GM12878 (cell line): ENCODE measurements at regions not wholly inside any gene's neighbourhood (a gene's known extent, or its start where the extent isn't known, plus 50 kb on each side); places are given as distances from the start of the nearest gene placed in this dataset.

Experiments
- ATAC-seq: fragments of 200-7000 bp; cut with Tn5 transposase; 3 replicates; pipeline ENCODE4 v1.9.1; 2020; ENCODE audit warnings: mild to moderate bottlenecking, moderate library complexity
- BruUV-seq: library from RNA; stranded (reverse); fragments of 400-500 nt; replicated peaks from 2 replicates; lab custom pipeline; 2021; lab: Mats Ljungman, UMichigan
- CTCF ChIA-PET: fragments of 300-600 bp; sonication (Branson Sonifier 250); formaldehyde crosslinking; extraction: SDS; loops from one replicate; lab custom pipeline; 2021; ENCODE audit warnings: inconsistent platforms; lab: Yijun Ruan, JAX
- POLR2A ChIA-PET: fragments of 350-600 bp; formaldehyde crosslinking; extraction: SDS; loops from one replicate; lab custom pipeline; 2021; ENCODE audit warnings: inconsistent platforms; lab: Charles Lee
- RAD21 ChIA-PET: fragments of 300-600 bp; sonication (Branson Sonifier 250); formaldehyde crosslinking; loops from one replicate; lab custom pipeline; 2023; ENCODE audit warnings: antibody characterized with exemption; ENCODE audit not compliant: unreplicated experiment; lab: Charles Lee
- SMC1A ChIA-PET: fragments of 300-600 bp; sonication (Branson Sonifier 250); formaldehyde crosslinking; loops from one replicate; lab custom pipeline; 2023; ENCODE audit not compliant: unreplicated experiment, uncharacterized antibody; lab: Charles Lee
- DNase-seq: peaks from one replicate; pipeline ENCODE4 v3.0.0-alpha.2; 2011; ENCODE audit warnings: low read depth, low spot score
- FAIRE-seq: peaks from 3 replicates; lab custom pipeline; 2011; peaks lifted over from hg19 to GRCh38; lab: Jason Lieb, UNC
- H2AFZ ChIP-seq: 2 replicates; pipeline ENCODE4 v1.6.0; 2011; ENCODE audit warnings: low read depth, low read length, control low read depth; ENCODE audit not compliant: control insufficient read depth
- H3K27ac ChIP-seq: 2 replicates; pipeline ENCODE4 v1.5.1; 2011; ENCODE audit warnings: control low read depth; ENCODE audit not compliant: control insufficient read depth, insufficient read depth
- H3K27me3 ChIP-seq, 2 experiments: replicated peaks in 1 of 2; 2 replicates each; pipeline versions ENCODE4 v1.6.0 to v1.6.1; 2011; ENCODE audit warnings: low read length in 1 of 2; ENCODE audit not compliant: control insufficient read depth in 2 of 2, insufficient read depth in 2 of 2
- H3K36me3 ChIP-seq, 2 experiments: 2 replicates each; pipeline ENCODE4 v1.5.1; 2011; ENCODE audit warnings: low read length in 1 of 2; ENCODE audit not compliant: control insufficient read depth in 2 of 2, insufficient read depth in 2 of 2
- H3K4me1 ChIP-seq: 2 replicates; pipeline ENCODE4 v1.6.1; 2011; ENCODE audit warnings: mild to moderate bottlenecking, low read length, moderate library complexity, mixed read lengths; ENCODE audit not compliant: control insufficient read depth, insufficient read depth
- H3K4me2 ChIP-seq: 2 replicates; pipeline ENCODE4 v1.6.0; 2011; ENCODE audit warnings: control low read depth; ENCODE audit not compliant: control insufficient read depth, insufficient read depth
- H3K4me3 ChIP-seq: fragments of 200-600 bp; sonication (generic); 2 replicates; pipeline ENCODE4 v1.5.1; 2016
- H3K79me2 ChIP-seq: 2 replicates; pipeline ENCODE4 v1.6.0; 2011; ENCODE audit warnings: low read length; ENCODE audit not compliant: control insufficient read depth, insufficient read depth
- H3K9ac ChIP-seq: 2 replicates; pipeline ENCODE4 v1.8.0; 2011; ENCODE audit warnings: low read length, control low read depth, mixed read lengths; ENCODE audit not compliant: control insufficient read depth, insufficient read depth
- H3K9me3 ChIP-seq: replicated peaks from 3 replicates; pipeline ENCODE4 v1.5.1; 2011; ENCODE audit warnings: mild to moderate bottlenecking, low read length; ENCODE audit not compliant: control insufficient read depth, insufficient read depth
- H4K20me1 ChIP-seq: 2 replicates; pipeline ENCODE4 v1.6.0; 2011; ENCODE audit not compliant: control insufficient read depth, insufficient read depth
- ASH2L ChIP-seq: fragments of 300-600, 200-600 bp; sonication (generic); IDR thresholded peaks from 2 replicates; pipeline ENCODE4 v1.6.1; 2017; ENCODE audit warnings: low read depth, mild to moderate bottlenecking, borderline replicate concordance
- CHD2 ChIP-seq: IDR thresholded peaks from 2 replicates; pipeline ENCODE4 v1.6.1; 2011; ENCODE audit warnings: low read depth, low read length, improper control_type of control experiment, borderline replicate concordance
- CREM ChIP-seq: IDR thresholded peaks from 2 replicates; pipeline ENCODE4 v1.6.1; 2014; ENCODE audit warnings: antibody characterized with exemption, low read depth
- EZH2 ChIP-seq: IDR thresholded peaks from 2 replicates; pipeline ENCODE4 v1.6.1; 2012; ENCODE audit warnings: low read depth, mild to moderate bottlenecking, control low read depth, inconsistent platforms, low read length, borderline replicate concordance; ENCODE audit not compliant: control insufficient read depth
- JUNB ChIP-seq: IDR thresholded peaks from 2 replicates; pipeline ENCODE4 v1.6.1; 2016; ENCODE audit warnings: antibody characterized with exemption, mild to moderate bottlenecking
- KLF5 ChIP-seq: fragments of 450-650 bp; IDR thresholded peaks from 2 replicates; pipeline ENCODE4 v1.6.1; 2014; ENCODE audit warnings: mild to moderate bottlenecking; ENCODE audit not compliant: partially characterized antibody
- LARP7 ChIP-seq: fragments of 450-650 bp; IDR thresholded peaks from 2 replicates; pipeline ENCODE4 v1.6.1; 2017; ENCODE audit warnings: mild to moderate bottlenecking
- PAX5 ChIP-seq: IDR thresholded peaks from 2 replicates; pipeline ENCODE4 v1.6.1; 2011; ENCODE audit warnings: low read depth, low read length, borderline replicate concordance
- RELA ChIP-seq: fragments of 450-650 bp; IDR thresholded peaks from 2 replicates; pipeline ENCODE4 v1.8.0; 2014; ENCODE audit warnings: borderline replicate concordance; ENCODE audit not compliant: partially characterized antibody
- TCF3 ChIP-seq: IDR thresholded peaks from 2 replicates; pipeline ENCODE4 v1.6.1; 2012; ENCODE audit warnings: low read depth, mild to moderate bottlenecking, low read length, borderline replicate concordance; ENCODE audit not compliant: insufficient read depth
- TCF7 ChIP-seq: IDR thresholded peaks from 2 replicates; pipeline ENCODE4 v1.6.1; 2014; ENCODE audit warnings: antibody characterized with exemption, borderline replicate concordance
- ZBTB11 ChIP-seq: fragments of 450-650 bp; formaldehyde crosslinking; IDR thresholded peaks from 2 replicates; pipeline ENCODE4 v1.5.0; 2022; ENCODE audit warnings: mild to moderate bottlenecking, missing genetic modification characterization
- ZNF384 ChIP-seq: IDR thresholded peaks from 2 replicates; pipeline ENCODE4 v1.6.1; 2012; ENCODE audit warnings: low read depth, mild to moderate bottlenecking, low read length, improper control_type of control experiment, borderline replicate concordance
- WGBS: methylation state at CpG from one replicate; pipeline ENCODE4 v1.1.6; 2016; ENCODE audit warnings: low lambda C conversion rate; ENCODE audit not compliant: insufficient replicate concordance, insufficient coverage; ENCODE audit errors: missing lambda C conversion rate; 5-methylcytosine and 5-hydroxymethylcytosine counted together
- in situ Hi-C: fragments of 300-500 bp; cut with MboI; formaldehyde crosslinking; loops from 9 replicates; pipeline ENCODE4 v1.14.3; 2018; ENCODE audit warnings: mixed read lengths
- intact Hi-C: fragments of 100-400 bp; cut with micrococcal nuclease; formaldehyde crosslinking; loops from one replicate; pipeline ENCODE4 v1.14.2; 2022; ENCODE audit not compliant: unreplicated experiment

GRCh38 chr1:47547753-47548573 is 110.1 kb downstream of the FOXD2 start:
- DNase-seq (no peak), ATAC-seq (no peak), FAIRE-seq (no peak)
- H3K36me3 ChIP-seq = no peaks in the 10 kb centered on the region
- in situ Hi-C loops (no loop called here), intact Hi-C loops (no loop called here)
- H3K27me3 ChIP-seq = no peaks in the 10 kb centered on the region; a peak in 1 of 4 replicates
- no peaks in the 10 kb centered on the region for H3K9me3 ChIP-seq
- POLR2A ChIA-PET = no interaction called here
- no peak overlapping the region for H2AFZ ChIP-seq
- TF ChIP-seq JUNB (no peak), KLF5 (no peak), CREM (no peak), RELA (no peak), PAX5 (no peak), LARP7 (no peak), ASH2L (no peak), CHD2 (no peak), TCF7 (no peak), ZNF384 (no peak), ZBTB11 (CRISPR knock-in tag) (no peak), TCF3 (no peak), EZH2 (no peak)
- CTCF ChIA-PET = interaction anchor here (1.1 to 2.2 kb wide), 3 partner anchors 9 to 178 kb away, joined by 3 to 4 read pairs (median 4); no protein-coding TSS in a partner anchor
- no TSS peak for BruUV-seq
- H4K20me1 ChIP-seq = no peaks in the 10 kb centered on the region
- RAD21 ChIA-PET = no interaction called here
- no peak overlapping the region for H3K4me3 ChIP-seq
- 13% methylated on average over 11 of the region's 11 CpGs for WGBS
- H3K27ac ChIP-seq = no peak overlapping the region
- no peaks in the 10 kb centered on the region for H3K79me2 ChIP-seq
- SMC1A ChIA-PET = interaction anchor here (1.0 kb wide), 1 partner anchor 28 kb away, joined by 4 read pairs; no protein-coding TSS in a partner anchor
- no peak overlapping the region for H3K9ac ChIP-seq
- no peak overlapping the region for H3K4me2 ChIP-seq
- no peaks in the 10 kb centered on the region for H3K4me1 ChIP-seq
